UCSD-AML1 (cell line): ENCODE measurements at regions not wholly inside any gene's neighbourhood (a gene's known extent, or its start where the extent isn't known, plus 50 kb on each side); places are given as distances from the start of the nearest gene placed in this dataset.

ENCODE experiments used
- DNase-seq: peaks from one replicate; lab custom pipeline; 2025; ENCODE audit not compliant: unreplicated experiment; lab: John Stamatoyannopoulos, UW

DNA sequence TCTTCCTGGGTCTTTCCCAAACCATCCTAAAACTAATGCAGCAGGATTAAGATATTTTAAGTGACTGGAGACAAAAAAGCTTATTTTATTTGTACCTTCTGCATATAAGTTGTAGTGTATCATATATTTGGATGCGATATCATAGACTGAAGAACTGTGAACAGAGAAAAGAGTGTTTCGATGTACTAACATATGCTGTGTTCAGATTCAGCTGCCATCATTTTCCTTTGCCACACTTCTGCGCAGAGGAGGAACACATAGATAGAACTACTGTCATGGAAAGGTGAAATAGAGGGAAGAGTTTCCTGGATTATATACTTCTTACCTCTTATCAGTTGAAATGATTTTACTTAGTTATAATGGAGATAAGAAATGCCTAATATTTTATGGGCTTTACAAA, 95.5 kb upstream of the CNTN3 start:
- DNase-seq = no peak

DNA sequence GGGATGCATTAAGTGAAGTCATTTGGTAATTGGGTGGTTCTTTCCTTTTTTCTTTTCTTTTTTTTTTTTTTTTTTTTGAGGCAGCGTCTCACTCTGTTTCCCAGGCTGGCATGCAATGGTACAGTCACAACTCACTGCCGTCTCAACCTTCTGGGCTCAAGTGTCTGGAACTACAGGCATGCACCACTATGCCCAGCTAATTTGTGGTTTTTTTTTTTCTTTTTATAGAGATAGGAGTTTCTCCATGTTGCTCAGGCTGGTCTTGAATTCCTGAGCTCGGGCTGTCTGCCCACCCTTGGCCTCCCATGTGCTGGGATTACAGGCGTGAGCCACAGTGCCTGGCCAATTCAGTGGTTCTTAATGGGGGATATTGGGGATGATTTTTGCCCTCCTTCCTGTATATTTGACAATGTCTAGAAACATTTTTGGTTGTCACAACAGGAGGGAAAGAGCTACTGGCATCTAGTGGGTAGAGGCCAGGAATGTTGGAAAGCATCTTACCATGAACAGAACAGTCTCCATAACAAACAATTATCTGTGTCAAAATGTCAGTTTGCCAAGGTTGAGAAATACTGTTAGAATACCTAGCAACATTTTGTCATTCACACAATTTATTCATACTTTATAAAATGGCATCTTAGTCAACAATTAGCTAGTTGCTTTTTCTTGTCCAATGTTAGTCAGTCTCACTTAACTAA, 79.4 kb upstream of the CNTN3 start:
- no peak for DNase-seq

DNA sequence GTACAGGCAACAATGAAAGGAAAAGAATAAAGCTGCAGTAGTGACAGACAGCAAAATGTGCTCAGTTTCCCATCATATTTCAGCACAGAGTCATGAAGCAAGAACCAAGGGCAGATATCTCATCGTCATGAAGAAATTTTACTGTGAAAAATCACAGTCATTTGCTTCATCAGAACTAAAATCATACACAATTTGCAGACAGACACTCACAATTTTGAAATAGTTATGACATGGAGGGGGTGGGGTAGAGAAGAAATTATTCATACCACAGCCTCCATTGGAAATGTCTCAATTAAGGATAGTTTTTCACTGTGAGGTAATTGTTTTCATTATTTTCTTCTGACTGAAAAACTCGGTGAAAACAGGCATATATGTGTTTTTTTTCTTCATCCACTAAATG, 78.8 kb upstream of the CNTN3 start:
- DNase-seq = no peak

DNA sequence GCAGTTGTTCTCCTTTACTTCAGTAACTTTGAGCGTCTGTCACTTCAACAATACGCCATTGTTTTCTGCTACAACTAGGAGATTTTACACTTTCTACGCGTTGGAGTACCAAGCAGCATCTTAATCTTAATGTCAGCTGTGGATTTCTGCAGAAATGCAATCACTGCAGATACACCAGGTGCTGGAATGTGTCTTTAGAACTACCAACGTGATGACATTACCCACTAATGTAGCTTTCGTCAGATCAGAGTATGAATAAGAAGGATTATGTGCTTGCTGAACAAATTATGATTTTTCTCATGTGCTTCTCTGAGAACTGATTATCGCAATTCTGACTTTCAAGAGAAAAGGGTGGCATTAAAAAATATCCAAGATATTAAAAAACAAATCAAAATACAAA, 77.5 kb upstream of the CNTN3 start:
- DNase-seq = no peak

DNA sequence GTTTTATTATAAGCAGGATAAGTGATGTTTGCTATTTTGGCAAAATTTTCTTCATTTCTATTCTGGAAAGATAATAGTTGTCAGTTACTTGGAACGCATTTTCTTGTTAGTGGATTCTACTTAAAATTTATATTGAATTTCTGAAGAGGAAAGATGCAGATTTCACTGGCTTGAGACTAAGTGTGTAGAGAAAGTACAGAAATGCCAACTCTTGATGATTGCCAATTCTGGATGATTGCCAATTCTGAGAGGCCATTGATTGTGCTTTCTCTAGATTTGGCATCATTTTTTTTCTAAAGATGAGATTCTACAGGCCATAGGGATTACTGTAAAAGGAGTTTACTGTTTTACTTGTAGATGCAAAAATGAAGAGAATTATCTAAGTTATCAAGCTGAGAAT, 58.9 kb upstream of the CNTN3 start:
- no peak for DNase-seq

DNA sequence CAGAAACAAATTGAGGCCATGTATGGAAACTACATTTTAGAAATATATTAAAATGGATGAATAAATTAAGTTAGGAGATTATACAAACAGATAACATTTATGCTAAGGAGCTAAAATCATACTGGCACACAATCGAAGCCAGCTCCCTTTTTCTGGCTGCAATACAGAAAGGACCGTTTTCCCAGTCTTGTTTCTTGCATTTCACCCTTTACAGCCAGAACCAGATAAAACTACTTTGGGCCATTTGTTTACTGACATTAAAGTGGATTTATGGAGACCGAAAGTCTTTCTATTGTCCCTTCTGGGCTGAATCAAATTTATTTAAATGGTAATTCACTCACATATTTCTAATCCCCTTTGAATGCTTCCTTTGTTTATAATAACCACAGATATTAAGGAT, 50.1 kb upstream of the CNTN3 start:
- DNase-seq = no peak
